Activated CD8-positive, alpha-beta T cell treated with anti-CD3 and anti-CD28 coated beads for 36 hours (primary cell): ENCODE measurements at regions not wholly inside any gene's neighbourhood (a gene's known extent, or its start where the extent isn't known, plus 50 kb on each side); places are given as distances from the start of the nearest gene placed in this dataset.

Experiments used
- ATAC-seq: fragments of 200-7000 bp; cut with Tn5 transposase; one replicate; pipeline ENCODE4 v1.10.0; 2021; ENCODE audit warnings: mild to moderate bottlenecking, moderate library complexity
- CTCF ChIA-PET: fragments of 350-600 bp; sonication (Branson Sonifier 250); formaldehyde crosslinking; loops from one replicate; lab custom pipeline; 2021; ENCODE audit warnings: antibody characterized with exemption; lab: Charles Lee
- POLR2A ChIA-PET: fragments of 350-600 bp; sonication (Branson Sonifier 250); formaldehyde crosslinking; loops from one replicate; lab custom pipeline; 2021; ENCODE audit warnings: antibody characterized with exemption; lab: Charles Lee
- DNase-seq: peaks from one replicate; pipeline ENCODE4 v3.0.0-alpha.2; 2020
- H3K27ac Mint-ChIP-seq: one replicate; pipeline ENCODE4 v1.8.0; 2021; ENCODE audit warnings: mild to moderate bottlenecking, mixed read lengths
- H3K27me3 Mint-ChIP-seq: one replicate; pipeline ENCODE4 v1.8.0; 2021; ENCODE audit warnings: mixed read lengths
- H3K36me3 Mint-ChIP-seq: one replicate; pipeline ENCODE4 v1.8.0; 2021; ENCODE audit warnings: low read depth, mixed read lengths
- H3K4me1 Mint-ChIP-seq: one replicate; pipeline ENCODE4 v1.8.0; 2021; ENCODE audit warnings: low read depth, mixed read lengths
- H3K4me3 Mint-ChIP-seq: one replicate; pipeline ENCODE4 v1.8.0; 2021; ENCODE audit warnings: mild to moderate bottlenecking, moderate library complexity, mixed read lengths
- H3K9me3 Mint-ChIP-seq: one replicate; pipeline ENCODE4 v1.8.0; 2021; ENCODE audit warnings: mixed read lengths
- intact Hi-C: fragments of 100-400 bp; cut with micrococcal nuclease; formaldehyde crosslinking; loops from one replicate; pipeline ENCODE4 v1.10.0; 2022
- TF ChIP-seq, protein P1 (sequence below): fragments of 200-600 bp; IDR thresholded peaks from one replicate; pipeline ENCODE4 v1.8.0; 2022; ENCODE audit warnings: antibody characterized with exemption, mild to moderate bottlenecking

DNA sequence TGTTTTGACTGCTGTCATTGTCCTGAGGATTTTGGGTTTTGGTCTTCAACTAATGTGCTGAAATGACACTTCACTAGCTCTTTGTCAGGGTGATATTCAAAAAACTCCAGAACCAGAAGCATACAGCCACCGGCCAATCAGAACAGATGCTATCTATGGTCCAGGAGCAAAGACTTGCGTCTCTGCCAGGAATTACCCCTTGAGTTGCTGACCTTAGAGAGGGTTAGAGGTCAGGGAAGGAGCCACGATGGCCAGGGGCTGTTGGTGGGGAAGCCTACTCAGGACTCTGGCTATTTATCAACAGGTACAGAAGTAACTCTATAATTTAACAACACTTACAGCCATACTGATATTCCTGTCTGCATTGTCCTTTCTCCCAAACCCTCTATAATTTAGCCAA, 356.8 kb downstream of the EFNA5 start:
- CTCF ChIA-PET, result interaction anchor here (1.6 kb wide), 1 partner anchor 16 kb away, joined by 3 read pairs; no protein-coding TSS in a partner anchor
- POLR2A ChIA-PET, result no interaction called here
- Mint-ChIP-seq H3K4me3 (no peak overlapping the region), H3K36me3 (no peaks in the 10 kb centered on the region), H3K4me1 (no peaks in the 10 kb centered on the region), H3K9me3 (no peaks in the 10 kb centered on the region), H3K27me3 (peaks cover 2% of the 10 kb centered on the region), H3K27ac (no peak overlapping the region)
- TF ChIP-seq, protein P1, sequence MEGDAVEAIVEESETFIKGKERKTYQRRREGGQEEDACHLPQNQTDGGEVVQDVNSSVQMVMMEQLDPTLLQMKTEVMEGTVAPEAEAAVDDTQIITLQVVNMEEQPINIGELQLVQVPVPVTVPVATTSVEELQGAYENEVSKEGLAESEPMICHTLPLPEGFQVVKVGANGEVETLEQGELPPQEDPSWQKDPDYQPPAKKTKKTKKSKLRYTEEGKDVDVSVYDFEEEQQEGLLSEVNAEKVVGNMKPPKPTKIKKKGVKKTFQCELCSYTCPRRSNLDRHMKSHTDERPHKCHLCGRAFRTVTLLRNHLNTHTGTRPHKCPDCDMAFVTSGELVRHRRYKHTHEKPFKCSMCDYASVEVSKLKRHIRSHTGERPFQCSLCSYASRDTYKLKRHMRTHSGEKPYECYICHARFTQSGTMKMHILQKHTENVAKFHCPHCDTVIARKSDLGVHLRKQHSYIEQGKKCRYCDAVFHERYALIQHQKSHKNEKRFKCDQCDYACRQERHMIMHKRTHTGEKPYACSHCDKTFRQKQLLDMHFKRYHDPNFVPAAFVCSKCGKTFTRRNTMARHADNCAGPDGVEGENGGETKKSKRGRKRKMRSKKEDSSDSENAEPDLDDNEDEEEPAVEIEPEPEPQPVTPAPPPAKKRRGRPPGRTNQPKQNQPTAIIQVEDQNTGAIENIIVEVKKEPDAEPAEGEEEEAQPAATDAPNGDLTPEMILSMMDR, result no peak
- no peak for ATAC-seq
- intact Hi-C loops, result no loop called here
- no peak for DNase-seq

DNA sequence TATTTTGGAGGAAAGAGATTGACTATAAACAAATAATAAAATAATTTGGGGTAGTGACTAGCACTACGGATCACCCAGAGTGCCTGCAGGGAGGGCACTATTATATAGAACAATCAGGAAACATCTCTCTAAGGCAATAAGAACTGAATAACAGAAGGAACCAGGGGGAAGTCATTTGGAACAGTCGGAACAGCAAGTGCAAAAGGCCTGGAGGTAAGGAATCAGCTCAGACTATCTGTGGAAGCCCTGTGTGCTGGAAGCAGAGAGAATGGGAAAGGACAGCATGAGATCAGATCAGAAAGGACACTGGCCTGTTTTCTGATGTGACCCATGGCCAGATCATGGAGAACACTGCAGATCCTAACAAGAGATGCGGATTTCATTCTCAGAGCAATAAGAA, 357.6 kb downstream of the EFNA5 start:
- CTCF ChIA-PET, result interaction anchor here (0.8 to 1.6 kb wide), 2 partner anchors 11 to 15 kb away, joined by 3 read pairs; no protein-coding TSS in a partner anchor
- DNase-seq (no peak), ATAC-seq (no peak)
- TF ChIP-seq, protein P1, result no peak
- H3K27ac Mint-ChIP-seq, result no peak overlapping the region
- intact Hi-C loops, result no loop called here
- no peaks in the 10 kb centered on the region for H3K9me3 Mint-ChIP-seq
- POLR2A ChIA-PET, result no interaction called here
- H3K36me3 Mint-ChIP-seq, result no peaks in the 10 kb centered on the region
- H3K4me3 Mint-ChIP-seq, result no peak overlapping the region
- H3K27me3 Mint-ChIP-seq, result peaks cover 2% of the 10 kb centered on the region
- H3K4me1 Mint-ChIP-seq, result no peaks in the 10 kb centered on the region

DNA sequence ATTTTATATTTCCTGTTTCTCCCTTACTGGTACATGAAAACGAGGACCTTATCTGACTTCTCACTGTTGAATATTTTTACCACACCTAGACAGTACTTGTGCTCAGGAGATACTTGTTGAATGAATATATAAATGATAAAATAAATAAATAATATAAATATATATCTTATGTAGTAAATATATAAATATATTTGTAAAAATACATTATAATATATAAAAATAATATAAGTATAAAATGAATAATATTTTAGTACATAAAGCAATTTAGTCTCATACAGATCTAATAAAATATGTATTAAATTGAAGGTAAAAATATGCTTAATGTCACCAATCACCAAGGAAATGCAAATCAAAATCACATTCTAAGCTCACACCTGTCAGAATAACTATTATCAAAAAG, 360.6 kb downstream of the EFNA5 start:
- ChIA-PET POLR2A (no interaction called here), CTCF (no interaction called here)
- no peaks in the 10 kb centered on the region for H3K27me3 Mint-ChIP-seq
- H3K4me1 Mint-ChIP-seq, result no peaks in the 10 kb centered on the region
- no peak for DNase-seq
- no peak overlapping the region for H3K4me3 Mint-ChIP-seq
- H3K36me3 Mint-ChIP-seq, result no peaks in the 10 kb centered on the region
- H3K27ac Mint-ChIP-seq, result no peak overlapping the region
- ATAC-seq, result no peak
- intact Hi-C loops, result no loop called here
- TF ChIP-seq, protein P1, result no peak
- no peaks in the 10 kb centered on the region for H3K9me3 Mint-ChIP-seq

DNA sequence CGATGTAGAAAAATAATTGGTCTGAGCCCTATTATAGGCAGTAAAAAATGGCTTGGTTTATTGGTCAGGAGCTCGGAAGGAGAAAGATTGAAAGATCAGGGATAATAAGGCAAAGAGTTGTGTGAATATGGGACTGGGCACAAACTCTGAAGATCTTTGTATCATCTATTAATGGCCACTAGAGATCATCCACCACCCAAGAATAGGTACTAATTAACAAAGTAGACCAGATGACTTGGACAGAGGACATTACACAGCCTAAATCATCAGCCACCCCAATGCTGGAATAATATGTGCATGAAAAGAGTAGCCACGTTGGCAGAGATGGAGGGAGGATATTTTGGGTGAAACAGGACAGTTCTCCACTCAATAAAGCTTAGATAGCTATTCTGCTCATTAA, 364.1 kb downstream of the EFNA5 start:
- no peak for DNase-seq
- Mint-ChIP-seq H3K9me3 (no peaks in the 10 kb centered on the region), H3K4me3 (no peak overlapping the region), H3K27ac (no peak overlapping the region), H3K27me3 (no peaks in the 10 kb centered on the region), H3K36me3 (no peaks in the 10 kb centered on the region), H3K4me1 (no peaks in the 10 kb centered on the region)
- ChIA-PET POLR2A (no interaction called here), CTCF (interaction anchor here (1.0 kb wide), 1 partner anchor 9 kb away, joined by 3 read pairs; no protein-coding TSS in a partner anchor)
- ATAC-seq, result no peak
- intact Hi-C loops, result no loop called here
- TF ChIP-seq, protein P1, result no peak

DNA sequence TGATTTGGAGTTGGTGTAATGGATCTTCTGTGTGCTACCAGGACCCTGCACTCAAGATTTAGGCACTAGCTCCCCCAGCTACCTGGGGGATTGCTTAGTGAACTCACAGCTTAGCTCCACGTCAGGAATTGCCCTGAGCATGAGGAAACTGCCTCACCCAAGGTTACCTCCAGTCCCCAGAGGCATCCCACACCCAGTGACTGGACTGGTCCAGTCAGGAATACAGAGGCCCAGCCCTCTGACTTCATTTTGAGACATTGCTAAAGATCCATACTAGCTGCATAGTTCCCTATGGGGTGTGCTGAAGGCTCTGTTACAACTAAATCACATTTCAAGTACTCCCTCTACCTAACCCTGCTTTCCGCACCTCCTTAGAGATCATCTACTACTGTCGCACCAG, 364.7 kb downstream of the EFNA5 start:
- no peaks in the 10 kb centered on the region for H3K9me3 Mint-ChIP-seq
- ATAC-seq (no peak), DNase-seq (no peak)
- H3K4me1 Mint-ChIP-seq, result no peaks in the 10 kb centered on the region
- intact Hi-C loops, result no loop called here
- ChIA-PET CTCF (interaction anchor here (1.0 kb wide), 1 partner anchor 8 kb away, joined by 3 read pairs; no protein-coding TSS in a partner anchor), POLR2A (interaction anchor here (0.8 kb wide), 1 partner anchor 8 kb away, joined by 3 read pairs; no protein-coding TSS in a partner anchor)
- H3K27me3 Mint-ChIP-seq, result no peaks in the 10 kb centered on the region
- TF ChIP-seq, protein P1, result no peak
- H3K4me3 Mint-ChIP-seq, result no peak overlapping the region
- no peak overlapping the region for H3K27ac Mint-ChIP-seq
- no peaks in the 10 kb centered on the region for H3K36me3 Mint-ChIP-seq
